NB4 (cell line): ENCODE measurements at regions not wholly inside any gene's neighbourhood (a gene's known extent, or its start where the extent isn't known, plus 50 kb on each side); places are given as distances from the start of the nearest gene placed in this dataset.

ENCODE experiments used
- MAX ChIP-seq: IDR thresholded peaks from 2 replicates; pipeline ENCODE4 v1.6.1; 2011; ENCODE audit warnings: low read depth, low read length
- POLR2A ChIP-seq: IDR thresholded peaks from 2 replicates; pipeline ENCODE4 v1.6.1; 2011; ENCODE audit warnings: mild to moderate bottlenecking; ENCODE audit not compliant: insufficient read length; ENCODE audit errors: extremely low read depth

DNA sequence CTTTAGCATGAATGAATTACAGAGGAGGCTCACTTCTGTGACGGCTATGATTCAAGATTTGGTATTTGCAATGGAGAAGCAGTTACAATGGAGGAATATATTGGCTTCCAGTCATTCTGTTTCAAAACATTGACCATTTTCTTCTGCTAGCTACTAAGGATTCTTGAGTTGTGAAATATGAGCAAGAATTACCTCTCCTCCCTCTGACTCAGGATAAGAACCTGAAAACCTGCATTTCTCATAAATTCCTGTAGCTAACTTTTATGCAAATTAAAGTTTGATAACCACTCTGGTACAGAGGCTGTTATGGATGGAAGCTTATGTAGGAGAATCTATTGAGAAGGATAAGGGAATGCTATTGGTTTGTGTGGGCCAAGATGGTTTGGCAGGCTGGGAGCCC, 84.1 kb upstream of the MYRIP start:
- TF ChIP-seq POLR2A (no peak), MAX (no peak)
